HG02870 (cell line): ENCODE measurements at regions not wholly inside any gene's neighbourhood (a gene's known extent, or its start where the extent isn't known, plus 50 kb on each side); places are given as distances from the start of the nearest gene placed in this dataset.
"Not testable (repeated sequence)": the region's sequence is repeated elsewhere in the genome, so short reads cannot be mapped to it uniquely, and the experiment has no call there.

Experiments used
- ATAC-seq: cut with Tn5 transposase; IDR thresholded peaks from one replicate; pipeline ENCODE4 v1.9.1; 2021; ENCODE audit warnings: mild to moderate bottlenecking, moderate library complexity; ENCODE audit not compliant: unreplicated experiment

DNA sequence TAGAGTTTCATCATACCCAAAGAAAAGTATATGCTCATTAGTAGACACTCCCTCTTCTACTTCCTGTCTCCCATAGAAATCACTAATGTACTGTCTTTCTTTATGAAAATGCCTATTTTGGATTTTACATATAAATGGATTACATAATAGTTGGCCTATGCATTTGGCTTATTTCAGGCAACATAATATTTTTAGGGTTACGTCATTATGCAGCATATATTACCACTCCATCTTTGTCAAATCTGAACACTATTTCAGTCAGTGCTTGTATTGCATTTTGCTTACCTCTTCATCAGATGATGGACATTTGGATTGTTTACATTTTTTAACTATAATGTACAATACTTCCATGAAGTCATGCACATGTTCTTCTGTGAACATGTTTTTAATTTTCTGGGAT lies 1406.1 kb downstream of the LRFN5 start:
- ATAC-seq: no peak

DNA sequence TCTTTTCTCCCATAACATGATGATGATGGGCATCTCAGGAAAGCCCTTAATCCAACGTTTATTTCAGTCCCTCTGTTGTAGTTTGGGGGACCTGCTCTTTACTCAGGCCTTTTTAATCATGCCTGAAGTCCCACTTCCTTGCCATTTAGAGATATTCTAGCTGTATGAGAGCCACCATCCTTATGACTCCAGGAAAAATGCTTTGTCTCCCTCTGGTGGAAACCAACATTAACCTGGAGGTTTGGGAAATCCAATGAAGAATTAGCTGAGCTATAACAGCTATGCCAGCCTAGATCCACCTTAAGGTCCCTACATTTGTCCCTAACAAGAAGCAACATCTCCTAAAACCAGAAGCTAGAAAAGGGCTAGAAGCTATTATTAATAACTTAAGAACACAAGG lies 1399.1 kb downstream of the LRFN5 start:
- ATAC-seq: no peak

DNA sequence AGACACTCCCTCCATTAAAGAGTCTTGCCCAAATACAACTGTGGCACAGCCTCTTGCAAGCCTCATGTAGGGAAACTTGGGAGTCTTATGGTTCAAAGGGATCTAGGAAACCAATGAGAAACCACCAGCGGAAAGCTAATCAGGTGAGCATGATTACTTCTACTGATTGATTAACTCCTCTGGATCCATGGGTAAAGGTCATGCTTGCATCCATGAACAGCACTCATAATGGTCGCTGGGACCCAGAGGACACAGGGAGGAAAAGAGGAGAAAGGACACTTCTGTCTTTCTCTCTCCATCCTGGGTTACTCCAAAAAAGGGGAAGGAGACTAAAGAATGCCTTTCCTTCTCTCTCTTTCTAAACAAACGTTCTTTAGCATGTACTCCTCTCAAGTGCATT lies 1397.2 kb downstream of the LRFN5 start:
- ATAC-seq: no peak

DNA sequence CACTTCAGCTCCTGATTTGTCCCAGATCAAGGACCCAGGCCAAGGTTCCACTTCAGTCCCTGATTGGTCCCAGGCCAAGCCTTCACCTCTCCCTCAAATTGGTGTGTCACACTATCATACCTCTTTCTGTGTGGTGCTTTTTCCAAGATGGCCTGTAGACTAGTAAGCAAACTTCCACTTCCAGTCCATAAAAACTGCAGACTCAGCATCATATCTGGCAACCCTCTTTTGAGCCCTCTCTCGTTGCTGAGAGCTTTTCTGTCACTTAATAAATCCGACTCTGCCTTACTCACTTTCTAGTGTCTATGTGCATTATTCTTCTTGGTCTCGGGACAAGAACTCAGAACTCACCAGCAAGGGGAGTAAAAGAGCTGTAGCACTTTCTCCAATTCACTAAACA lies 1395.1 kb downstream of the LRFN5 start:
- no peak for ATAC-seq

DNA sequence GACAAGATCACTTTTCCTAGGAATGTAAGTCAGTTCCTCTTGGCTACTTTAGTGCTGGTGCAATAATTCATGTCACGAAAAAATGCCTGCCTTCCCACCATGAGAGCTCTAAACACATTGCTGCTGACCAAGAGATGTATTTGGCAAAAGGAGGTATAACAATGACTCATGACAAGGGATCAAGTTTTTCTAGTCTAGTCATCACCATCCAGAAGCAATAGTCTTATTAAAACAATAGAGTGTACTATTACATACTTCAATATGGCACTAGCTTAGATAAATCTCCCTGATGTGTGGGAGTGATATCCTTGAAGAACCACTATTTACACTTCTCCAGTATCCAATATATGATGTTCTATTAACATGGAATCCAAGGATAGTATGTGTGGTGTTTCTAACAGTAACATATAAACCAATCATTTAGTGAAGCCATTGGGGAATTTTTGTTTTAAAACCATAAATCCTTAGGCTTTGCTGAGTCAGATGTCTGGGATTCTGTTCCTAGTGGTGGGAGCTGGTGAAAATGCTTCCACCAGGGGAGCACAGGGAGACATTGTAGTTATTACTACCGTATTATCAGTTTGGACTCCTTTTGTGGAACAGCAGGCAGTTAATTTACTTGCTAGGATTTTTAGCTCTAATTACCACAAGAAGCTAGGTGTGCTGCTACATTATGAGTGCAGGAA lies 1387.5 kb downstream of the LRFN5 start:
- no peak for ATAC-seq

DNA sequence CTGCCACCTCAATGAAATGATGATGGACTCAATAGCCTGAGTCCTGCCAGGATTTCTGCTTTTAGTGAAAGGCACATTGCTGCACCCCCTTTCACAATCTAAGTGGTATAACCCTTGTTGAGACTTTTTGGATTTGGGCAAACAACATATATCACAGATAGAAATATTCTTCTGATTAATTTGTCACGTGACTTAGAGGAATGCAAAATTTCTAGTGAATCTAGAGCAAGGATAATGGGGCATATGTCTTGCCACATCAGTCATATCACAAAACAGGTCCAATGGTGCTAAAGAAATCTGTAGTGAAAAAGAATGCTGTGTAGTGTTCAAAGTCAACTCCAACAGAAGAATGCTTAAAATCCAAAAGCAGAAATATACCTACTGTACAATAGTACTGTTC lies 1386.3 kb downstream of the LRFN5 start:
- ATAC-seq: no peak

DNA sequence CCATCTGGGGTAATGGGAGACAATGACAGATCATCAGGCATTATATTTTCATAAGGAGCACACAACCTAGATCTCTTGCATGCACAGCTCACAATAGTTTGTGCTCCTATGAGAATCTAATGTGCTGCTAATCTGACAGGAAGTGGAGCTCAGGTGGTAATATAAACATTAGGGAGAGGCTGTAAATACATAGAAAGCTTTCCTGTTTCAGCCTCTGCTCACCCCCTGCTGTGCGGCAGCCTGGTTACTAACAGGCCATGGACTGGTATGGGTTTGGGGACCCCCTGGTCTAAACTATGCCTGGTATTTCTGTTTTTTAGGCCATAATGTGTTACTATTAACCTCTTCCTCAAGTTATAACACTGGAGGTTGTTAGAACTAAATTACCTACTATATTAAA lies 1373.7 kb downstream of the LRFN5 start:
- ATAC-seq: no peak

DNA sequence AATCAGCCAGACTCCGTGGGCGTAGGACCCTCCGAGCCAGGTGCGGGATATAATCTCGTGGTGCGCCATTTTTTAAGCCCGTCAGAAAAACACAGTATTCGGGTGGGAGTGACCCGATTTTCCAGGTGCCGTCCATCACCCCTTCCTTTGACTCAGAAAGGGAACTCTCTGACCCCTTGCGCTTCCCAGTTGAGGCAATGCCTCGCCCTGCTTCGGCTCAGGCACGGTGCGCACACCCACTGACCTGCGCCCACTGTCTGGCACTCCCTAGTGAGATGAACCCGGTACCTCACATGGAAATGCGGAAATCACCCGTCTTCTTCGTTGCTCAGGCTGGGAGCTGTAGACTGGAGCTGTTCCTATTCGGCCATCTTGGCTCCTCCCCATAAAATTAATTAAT lies 1366.5 kb downstream of the LRFN5 start:
- not testable (repeated sequence) for ATAC-seq

DNA sequence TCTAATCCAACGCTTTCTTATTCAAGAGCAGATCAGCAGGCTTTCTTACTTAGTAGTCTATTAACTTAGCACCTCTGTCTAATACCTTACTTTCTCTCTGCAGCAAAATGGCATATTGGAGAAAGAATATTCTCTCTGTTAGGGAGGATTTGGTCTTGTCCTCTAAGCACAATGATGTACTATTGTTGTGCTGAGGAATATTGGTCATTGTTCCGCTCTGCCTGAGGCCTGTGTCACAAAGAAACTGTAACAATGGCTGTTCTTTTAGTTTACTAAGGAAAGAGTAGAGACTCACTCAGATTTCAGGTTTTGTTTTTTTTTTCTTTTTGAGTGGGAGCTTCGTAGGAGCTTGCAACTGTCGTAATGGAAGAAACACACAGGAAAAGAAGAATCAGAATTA lies 1358.8 kb downstream of the LRFN5 start:
- ATAC-seq: no peak

DNA sequence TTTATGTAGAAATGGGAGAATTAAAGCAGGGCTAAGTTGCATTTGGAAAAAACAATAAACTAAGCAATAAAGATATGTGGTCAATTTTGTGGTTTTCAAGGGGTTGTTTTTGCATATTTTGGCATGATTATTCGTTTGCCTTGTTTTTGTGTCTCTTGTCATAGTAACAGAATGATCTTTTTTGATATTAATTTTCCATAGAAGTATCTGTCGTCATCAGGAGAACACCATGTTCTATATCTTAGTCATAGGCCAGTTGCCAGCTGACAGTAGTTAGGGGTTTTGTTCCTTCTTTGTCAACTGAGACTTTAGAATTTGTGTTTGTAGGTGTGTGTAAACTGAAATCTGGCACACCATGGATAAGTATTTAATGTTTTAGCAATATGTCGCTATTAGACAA lies 1354.8 kb downstream of the LRFN5 start:
- ATAC-seq: no peak

DNA sequence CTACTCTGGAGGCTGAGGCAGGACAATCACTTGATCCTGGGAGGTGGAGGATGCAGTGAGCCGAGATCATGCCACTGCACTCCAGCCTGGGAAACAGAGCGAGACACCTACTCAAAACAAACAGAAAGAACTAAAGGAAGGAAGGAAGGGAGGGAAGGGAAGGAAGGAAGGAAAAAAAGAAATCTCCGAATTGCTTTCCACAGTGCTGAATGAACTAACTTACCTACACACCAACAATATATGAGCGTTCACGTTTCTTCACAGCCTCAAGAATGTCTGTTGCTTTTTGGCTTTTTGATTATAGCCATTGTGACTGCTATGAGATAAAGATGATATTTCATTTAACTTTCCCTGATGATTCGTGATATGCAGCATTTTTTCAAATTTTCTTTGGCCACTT lies 1343.7 kb downstream of the LRFN5 start:
- ATAC-seq: no peak

DNA sequence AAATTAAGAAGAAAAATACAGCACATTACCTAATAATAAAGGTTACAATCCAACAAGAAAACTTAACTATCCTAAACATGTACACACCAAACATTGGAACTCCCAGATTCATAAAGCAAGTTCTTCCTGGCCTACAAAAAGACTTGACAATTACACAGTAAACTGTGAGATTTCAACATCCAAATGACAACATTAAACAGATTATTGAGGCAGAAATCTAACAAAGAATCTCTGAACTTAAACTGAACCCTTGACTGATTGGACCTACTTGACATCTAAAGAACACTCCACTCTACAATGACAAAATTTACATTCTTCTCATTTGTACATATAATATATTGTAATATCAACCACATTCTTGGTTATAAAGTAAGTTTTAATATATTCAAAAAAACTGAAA lies 1341.3 kb downstream of the LRFN5 start:
- no peak for ATAC-seq

DNA sequence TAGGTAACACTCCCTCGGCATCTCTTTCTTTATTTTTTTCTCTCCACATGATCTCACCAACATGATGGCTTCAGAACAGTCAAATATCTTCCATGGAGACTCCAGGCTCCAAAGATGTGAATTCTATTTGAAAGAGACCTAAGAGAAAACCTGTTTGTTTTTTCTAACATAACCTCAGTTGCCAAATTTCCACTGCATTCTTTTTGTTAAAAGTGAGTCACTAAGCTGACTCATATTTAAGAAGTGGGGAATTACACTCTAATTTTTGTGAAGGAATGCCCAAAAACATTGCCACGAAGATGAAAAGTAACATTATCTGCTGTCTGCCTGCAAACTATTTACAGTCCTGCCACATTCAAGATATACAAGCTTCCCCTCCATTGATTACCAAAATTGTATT lies 1337.6 kb downstream of the LRFN5 start:
- ATAC-seq: no peak

DNA sequence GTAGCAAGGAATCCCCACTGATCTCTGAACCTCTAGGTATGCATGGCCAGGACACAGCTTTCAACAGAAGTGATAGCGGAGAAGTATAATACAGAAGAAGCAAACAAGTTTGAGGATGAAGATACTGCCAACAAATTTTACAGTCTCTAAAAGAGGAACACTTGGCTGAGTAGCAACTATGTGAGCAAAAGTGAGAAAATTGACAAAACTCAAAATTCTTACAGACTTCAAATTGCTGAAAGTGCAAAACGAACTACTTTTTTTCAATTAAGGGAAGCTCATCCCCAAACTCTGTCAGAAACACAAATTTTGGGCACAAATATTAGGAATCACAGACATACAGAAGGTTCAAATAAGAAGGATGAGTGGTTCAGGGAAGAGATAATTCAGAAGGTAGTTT lies 1324.6 kb downstream of the LRFN5 start:
- ATAC-seq: no peak

DNA sequence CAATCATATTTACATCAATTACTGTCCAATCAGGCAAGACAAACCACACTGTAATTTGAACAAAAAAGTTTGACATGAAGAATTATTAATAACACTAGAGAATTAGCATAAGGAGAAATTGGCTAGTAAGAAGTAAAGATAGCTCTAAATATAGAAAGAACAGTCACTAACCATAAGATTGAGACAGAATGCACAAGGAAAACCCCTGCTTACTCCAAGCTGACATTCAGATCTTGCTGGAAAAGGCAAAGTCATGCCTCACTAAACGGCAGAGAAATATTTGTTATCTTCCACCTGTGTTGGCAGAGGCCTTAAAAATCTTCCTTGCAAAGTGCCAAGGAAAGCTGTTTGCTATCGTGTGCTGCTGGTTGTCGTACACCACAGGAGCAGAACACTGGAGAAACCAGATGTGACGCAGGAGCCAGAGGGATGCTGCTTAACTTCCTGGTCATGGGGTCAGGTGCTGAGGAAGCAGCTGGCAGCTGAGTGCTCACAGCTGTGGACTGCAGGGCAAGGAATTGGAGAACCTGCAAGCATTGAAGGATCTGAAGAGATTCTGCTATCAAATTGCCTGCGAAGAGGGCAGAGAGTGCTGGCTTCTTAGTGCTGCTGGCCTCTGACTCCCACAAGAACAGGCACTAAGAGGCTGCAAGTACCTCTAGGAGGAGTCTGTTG lies 1323.3 kb downstream of the LRFN5 start:
- ATAC-seq: no peak

DNA sequence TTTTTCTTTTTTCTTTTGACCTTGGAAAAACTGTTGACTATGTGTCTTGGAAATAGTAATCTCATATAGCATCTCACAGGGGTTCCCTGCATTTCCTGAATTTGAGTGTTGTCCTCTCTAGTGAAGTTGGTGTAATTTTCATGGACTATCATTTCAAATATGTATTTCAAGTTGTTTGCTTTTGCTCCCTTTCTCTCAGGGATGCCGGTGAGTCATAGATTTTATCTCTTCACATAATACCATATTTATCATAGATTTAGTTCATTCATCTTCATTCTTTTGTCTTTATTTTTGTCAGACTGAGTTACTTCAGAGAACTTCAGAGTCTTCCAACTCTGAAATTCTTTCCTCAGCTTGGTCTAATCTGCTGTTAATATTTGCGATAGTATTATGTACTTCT lies 1320.6 kb downstream of the LRFN5 start:
- no peak for ATAC-seq

DNA sequence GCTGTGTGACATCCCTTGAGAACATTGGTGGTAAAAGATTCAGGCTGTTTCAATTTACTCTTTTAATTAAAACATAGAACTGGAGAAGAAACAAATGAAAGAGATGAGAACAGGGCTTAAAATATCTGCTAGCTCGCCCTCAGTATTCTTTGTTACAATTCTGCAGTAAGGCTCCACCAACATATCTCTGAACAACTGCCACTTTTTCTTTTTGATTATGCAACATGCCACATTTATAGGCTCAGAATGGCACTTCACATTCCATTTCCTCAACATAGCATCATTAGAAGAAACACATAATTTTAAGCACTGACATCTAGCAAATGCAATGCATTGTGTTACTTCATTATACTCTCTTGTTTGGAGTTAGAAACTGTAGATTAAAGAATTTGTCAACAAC lies 1315.2 kb downstream of the LRFN5 start:
- no peak for ATAC-seq

DNA sequence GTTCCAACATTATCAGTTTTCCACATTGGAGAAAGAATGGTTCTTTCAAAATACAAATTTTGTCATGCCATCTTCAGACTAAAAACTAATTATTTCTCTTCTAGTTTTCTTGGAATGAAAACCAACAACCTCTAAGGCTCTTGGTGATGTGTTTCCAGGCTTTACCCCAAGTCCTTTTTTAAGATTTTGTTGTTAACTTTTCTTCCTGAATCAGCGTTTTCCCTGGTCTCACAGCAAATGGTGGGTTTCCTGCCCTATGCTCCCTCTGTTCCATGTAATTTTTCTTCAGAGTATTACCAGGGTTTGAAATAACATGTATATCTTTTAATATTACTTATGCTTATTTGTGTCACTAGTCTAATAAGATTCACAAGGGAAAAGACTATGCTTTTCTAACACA lies 1311.9 kb downstream of the LRFN5 start:
- ATAC-seq: no peak

DNA sequence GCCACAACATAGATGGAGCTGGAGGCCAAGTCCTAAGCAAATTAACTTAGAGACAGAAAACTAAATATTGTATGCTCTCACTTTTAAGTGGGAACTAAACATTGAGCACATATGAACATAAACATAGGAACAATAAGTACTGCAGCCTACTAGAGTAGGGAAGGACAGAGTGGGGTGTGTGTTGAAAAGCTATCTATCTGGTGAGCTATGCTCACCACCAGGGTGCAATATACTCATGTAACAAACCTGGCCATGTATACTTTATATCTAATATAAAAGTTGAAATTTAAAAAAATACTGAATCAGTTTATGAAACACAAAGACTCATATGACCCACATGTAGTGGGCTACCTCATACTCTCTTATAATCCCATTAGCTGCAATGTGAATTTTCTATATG lies 1305.0 kb downstream of the LRFN5 start:
- ATAC-seq: no peak

DNA sequence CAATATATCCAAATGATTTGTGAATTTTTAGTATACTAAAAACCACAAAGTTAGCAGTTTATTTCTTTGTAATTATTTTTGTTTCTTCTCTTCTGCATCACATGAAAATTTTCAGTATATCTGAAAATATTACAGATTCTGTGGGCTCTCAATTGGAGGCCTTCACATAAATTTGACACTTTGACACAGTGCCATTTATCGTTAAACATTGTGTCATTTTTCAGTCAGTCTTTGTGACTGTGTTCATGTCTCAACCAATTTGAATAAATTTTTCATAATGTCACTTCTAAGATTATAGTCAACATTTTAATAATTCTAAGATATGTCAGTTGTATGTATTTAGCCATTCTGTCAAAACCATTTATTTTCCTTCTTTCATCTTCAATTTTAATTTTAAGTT lies 1303.0 kb downstream of the LRFN5 start:
- no peak for ATAC-seq

DNA sequence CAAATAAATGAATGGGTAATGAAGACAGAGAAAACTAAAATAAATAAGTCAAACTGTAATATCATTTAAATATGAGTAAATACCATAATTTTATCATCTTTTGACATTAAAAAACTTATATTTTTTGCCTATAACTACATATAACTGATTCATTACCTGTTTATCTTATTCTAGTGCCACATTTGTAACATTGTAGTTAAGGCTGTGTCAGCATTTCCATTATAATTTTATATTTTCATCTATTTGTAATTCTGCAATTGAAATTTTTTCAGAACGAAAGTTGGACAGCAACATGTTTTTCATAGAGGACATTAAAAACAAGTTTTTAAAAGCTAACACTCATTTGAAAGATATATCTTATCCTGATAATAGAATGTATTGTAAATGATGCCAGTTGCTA lies 1286.5 kb downstream of the LRFN5 start:
- no peak for ATAC-seq

DNA sequence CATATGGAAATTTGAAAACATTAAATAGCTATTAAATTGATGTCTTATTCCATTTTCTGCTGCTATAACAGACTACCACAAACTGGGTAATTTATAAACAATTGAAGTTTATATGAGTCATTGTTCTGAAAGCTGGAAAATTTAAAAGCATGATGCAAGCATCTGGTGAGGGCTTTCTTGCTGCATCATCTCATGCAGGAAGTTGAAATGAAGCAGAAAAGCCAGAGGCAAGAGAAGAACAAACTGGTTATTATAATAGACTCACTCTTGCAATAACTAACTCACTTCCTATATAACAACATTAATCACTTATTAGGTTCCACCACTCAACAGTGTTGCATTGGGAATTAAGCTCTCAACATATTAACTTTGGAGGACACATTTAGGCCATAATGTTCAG lies 1277.4 kb downstream of the LRFN5 start:
- no peak for ATAC-seq

DNA sequence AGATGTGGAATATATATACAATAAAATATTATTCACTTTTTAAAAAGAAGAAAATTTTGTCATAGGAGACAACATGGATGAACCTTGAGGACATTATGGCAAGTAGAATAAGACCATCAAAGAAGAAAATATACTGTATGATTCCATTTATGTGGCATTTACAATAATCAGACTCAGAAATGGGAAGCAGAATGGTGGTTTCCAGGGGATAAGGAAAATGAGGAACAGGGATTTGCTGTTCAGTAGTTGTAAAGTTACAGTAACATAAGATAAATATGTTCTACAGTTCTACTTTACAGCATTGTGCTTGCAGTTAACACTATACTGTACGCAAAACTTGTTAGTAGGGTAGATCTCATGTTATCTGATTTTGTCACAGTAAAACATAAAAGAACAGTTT lies 1271.0 kb downstream of the LRFN5 start:
- ATAC-seq: no peak
